Glomerular visceral epithelial cell (primary cell): ENCODE measurements at regions not wholly inside any gene's neighbourhood (a gene's known extent, or its start where the extent isn't known, plus 50 kb on each side); places are given as distances from the start of the nearest gene placed in this dataset.

Experiments
- DNase-seq: peaks from one replicate; pipeline ENCODE4 v3.0.0-alpha.2; 2016; ENCODE audit errors: extremely low spot score

GRCh38 chr15:95550702-95551101 lies 779.8 kb upstream of the NR2F2 start:
- DNase-seq = no peak

- no peak for DNase-seq
These were observed 774.3 kb upstream of the NR2F2 start for GRCh38 chr15:95556225-95556624.

GRCh38 chr15:95556866-95557225 lies 773.7 kb upstream of the NR2F2 start:
- no peak for DNase-seq

GRCh38 chr15:95557226-95558046 lies 773.1 kb upstream of the NR2F2 start:
- DNase-seq = peak; percentile 76

DNA sequence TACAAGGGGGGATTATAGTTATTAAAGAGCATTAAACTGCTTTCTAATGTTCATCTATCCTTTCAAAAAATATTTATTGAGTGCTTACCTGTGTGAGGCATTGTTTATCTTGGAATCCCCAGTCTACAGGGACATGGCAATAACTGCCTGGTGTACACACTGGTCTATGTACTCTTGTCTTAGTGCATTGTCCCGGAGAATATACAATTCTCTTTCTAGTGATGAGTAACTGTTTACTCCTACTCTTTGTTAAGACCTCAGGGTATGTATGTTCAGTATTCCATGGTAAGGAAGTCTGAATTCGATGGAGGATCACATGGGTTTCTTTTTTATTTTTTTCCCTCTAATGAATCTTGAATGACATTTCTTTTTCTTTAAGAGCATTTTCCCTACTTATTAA lies 772.4 kb upstream of the NR2F2 start:
- no peak for DNase-seq

GRCh38 chr15:95558916-95559315 lies 771.6 kb upstream of the NR2F2 start:
- no peak for DNase-seq

DNA sequence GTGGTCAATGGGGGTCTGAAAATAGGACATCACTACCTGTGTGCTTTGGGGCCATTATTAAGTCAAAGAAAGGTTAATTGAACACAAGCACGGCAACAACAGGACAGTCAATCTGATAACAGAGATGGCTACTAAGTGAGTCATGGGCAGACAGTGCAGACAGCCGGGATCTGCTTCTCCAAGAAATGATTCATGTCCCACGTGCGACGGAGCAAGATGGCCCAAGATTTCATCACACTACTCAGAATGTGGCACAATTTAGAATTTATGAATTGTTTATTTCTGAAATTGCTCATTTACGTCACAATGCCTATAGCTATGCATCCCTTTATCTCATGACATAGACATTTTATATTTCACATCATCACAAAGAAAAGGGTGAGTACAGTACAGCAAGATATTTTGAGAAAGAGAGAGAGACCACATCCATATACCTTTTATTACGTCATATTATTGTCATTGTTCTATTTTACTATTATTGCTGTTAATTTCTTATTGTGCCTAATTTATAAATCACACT lies 770.6 kb upstream of the NR2F2 start:
- DNase-seq = peak; percentile 77

GRCh38 chr15:95561463-95561862 lies 769.0 kb upstream of the NR2F2 start:
- no peak for DNase-seq

GRCh38 chr15:95563634-95564033 lies 766.9 kb upstream of the NR2F2 start:
- DNase-seq = no peak

DNA sequence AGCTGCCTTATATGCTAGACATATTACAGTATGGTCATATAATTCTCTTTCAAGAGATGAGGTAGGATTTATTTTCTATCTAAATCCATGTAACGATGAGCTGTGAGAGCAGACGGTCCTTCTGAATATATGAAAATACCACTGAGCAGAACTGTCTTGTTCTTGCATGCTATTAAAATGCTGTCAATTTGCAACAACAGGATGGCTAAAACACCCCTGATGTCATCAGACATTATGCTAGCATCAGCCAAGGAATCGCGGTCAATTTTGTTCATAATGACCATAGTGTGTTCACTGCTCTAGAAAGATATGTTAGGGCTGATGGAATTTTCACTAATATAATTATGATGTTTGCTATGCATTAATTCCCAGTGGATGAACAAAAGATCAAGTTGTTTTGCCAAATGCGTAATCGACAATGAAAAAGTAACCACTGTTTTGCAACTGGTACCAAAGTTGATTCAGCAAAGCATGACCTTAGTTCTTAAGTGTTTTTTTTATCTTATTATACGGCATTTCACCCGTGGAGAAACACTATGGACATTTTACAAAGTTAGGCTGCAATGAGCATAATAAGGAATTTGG lies 765.4 kb upstream of the NR2F2 start:
- DNase-seq = no peak

GRCh38 chr15:95565690-95566089 lies 764.8 kb upstream of the NR2F2 start:
- DNase-seq = no peak

- DNase-seq = no peak
These were observed 762.8 kb upstream of the NR2F2 start for GRCh38 chr15:95567686-95568085.

GRCh38 chr15:95574053-95574452 lies 756.4 kb upstream of the NR2F2 start:
- DNase-seq = no peak

DNA sequence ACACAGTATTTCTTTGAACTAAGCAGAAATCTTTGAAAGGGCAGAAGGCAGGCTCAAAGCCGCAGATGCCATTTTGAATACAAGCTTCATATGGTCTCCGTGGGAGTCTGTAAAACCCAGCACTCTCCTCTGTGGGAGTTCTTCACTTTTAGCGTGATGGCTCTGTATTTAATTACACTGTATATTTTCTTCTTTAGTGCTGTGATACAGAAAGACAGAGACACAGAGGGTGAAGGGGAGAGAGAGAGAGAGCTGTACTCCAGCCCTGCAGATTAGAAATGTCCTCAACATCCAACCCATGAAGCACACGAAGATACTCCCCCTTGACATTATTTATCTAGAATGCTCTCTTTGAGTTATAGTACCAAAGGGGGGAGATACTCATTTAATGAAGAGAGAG lies 752.6 kb upstream of the NR2F2 start:
- no peak for DNase-seq

- no peak for DNase-seq
These were observed 750.4 kb upstream of the NR2F2 start for GRCh38 chr15:95580121-95580520.

- no peak for DNase-seq
These were observed 748.9 kb upstream of the NR2F2 start for GRCh38 chr15:95581595-95581994.

DNA sequence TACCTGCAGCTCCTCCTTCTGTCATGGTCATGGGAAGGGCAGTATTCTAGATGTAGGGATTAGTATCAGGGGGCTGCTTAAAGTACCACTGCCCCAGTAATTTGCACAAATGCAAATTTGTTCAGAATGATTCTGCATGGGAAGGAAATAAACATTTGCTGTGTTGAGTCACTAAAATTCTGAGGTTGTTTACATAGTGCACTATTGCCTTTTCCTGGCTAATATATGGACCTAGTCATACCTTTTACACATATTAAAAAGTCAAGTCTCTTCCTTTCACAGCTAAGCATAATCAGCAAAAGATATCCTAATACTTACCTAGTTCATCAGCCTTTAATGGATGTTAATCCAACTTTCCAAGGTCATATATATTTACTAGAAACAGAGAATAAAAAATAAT lies 746.4 kb upstream of the NR2F2 start:
- no peak for DNase-seq

DNA sequence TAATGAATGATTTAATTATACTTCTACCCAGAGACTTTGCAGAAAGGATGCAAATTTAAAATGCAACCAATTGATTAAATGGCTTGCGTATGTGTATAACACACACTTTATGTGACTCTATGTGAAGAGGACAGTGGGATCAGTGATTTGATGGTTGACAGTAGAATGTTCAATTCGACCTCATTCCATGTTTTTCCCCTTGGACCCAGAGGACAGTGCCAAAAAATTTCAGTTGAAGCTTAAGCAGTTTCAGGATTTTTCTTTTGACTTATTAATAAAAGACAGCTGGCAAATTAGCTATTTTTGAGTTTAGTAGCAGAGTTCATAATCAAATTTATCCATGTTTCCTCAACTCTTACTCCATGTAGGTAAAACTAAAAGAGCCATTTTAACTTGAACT lies 742.4 kb upstream of the NR2F2 start:
- no peak for DNase-seq

GRCh38 chr15:95590533-95591044 lies 739.9 kb upstream of the NR2F2 start:
- no peak for DNase-seq

DNA sequence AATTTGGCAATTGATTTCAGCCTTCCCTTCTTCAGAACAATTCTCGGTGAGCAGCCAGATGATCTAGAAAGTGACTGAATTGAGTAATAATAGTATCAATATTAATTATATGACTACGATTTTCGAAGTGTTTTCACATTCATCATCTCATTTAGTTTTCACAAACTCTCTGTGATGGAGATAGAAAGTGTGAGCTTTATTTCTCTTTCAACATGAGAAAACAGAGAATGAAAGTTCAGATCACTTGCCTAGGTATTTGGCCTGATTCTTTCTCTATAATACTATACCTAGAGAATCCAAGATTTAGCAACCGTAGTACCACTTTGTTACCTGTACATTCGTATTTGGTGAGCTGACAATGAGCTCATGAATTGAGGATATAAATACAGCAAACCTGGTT lies 739.2 kb upstream of the NR2F2 start:
- DNase-seq = no peak

GRCh38 chr15:95591886-95592285 lies 738.6 kb upstream of the NR2F2 start:
- no peak for DNase-seq

- DNase-seq = no peak
These were observed 736.0 kb upstream of the NR2F2 start for GRCh38 chr15:95594496-95594895.

GRCh38 chr15:95595759-95596158 lies 734.7 kb upstream of the NR2F2 start:
- DNase-seq = no peak
